ENCODE measurements at regions not wholly inside any gene's neighbourhood (a gene's known extent, or its start where the extent isn't known, plus 50 kb on each side); places are given as distances from the start of the nearest gene placed in this dataset.
A peak's percentile ranks its signal among the peaks of the same experiment; 100 is the strongest.

DNA sequence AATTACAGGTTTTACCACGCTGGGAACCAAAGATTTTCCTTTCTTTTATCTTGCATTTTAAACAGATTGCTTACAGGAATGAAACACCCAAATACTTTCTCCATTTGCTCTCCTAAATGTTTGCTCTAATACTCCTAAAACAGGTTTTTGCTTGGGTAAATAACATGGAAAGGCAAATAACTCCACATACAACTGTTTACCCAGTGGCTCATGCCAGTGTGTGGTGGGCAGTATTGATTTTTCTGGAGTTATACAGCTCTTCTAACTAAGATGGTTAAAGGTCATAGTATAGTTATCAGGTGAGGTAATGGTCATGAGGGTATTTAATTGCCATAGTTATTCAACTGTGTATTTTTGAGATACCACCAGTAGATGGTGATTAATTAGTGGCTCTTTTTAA, 61.2 kb upstream of the RAB27B start:
- FAIRE-seq (no peak), DNase-seq (ENCODE audit: insufficient read length, low spot score) (no peak)

DNA sequence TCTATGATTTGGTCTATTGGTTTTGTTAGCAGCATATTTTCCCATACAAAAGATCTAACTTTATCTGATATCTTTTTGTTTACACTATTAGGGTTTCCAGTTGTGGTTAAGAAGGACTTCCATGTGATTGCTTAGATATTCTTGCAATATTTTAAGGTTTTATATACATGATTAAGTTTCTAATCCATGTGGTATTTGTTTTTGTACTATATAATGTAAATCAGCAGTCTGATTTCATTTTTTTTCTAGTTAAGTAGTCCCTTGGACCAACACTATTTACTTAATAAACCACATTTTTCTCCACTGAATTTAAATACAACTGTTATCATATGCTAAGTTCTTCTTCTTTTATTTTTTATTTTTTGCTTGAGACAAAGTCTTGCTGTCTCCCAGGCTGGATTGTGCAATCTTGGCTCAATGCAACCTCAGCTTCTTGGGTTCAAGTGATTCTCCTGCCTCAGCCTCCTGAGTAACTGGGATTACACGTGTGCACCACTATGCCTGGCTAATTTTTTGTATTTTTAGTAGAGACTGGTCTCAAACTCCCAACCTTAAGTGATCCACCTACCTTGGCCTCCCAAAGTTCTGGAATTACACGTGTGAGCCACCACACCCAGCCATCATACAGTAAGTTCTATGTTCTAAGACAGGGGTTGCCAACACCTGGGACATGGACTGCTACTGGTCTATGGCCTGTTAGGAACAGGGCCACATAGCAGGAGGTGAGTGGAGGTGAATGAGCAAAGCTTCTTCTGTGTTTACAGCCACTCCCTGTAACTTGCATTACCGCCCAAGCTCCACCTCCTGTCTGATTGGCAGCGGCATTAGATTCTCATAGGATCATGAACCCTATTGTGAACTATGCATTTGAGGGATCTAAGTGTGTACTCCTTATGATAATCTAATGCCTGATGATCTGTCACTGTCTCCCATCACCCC, 58.5 kb upstream of the RAB27B start:
- DNase-seq (ENCODE audit: insufficient read length, low spot score) (no peak), FAIRE-seq (no peak)

DNA sequence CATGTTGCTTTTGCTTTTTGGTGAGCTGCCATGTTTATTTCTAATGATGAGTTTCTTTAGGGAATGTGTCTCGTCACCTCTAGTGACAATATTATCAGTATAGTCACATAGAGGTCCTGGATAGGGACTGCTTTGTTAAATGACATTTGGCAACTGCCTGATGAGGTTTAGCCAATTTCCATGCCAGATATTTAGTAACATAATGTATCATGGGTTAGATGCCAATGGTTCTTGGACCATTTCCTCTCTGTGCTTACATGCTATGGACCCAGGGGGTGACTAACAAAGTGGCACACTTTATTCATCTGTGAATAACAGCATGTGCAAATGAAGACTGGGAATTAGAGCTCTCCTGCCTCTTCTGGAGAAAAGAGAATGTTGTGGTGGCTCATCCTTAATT, 56.2 kb upstream of the RAB27B start:
- FAIRE-seq (no peak), DNase-seq (ENCODE audit: insufficient read length, low spot score) (no peak)

DNA sequence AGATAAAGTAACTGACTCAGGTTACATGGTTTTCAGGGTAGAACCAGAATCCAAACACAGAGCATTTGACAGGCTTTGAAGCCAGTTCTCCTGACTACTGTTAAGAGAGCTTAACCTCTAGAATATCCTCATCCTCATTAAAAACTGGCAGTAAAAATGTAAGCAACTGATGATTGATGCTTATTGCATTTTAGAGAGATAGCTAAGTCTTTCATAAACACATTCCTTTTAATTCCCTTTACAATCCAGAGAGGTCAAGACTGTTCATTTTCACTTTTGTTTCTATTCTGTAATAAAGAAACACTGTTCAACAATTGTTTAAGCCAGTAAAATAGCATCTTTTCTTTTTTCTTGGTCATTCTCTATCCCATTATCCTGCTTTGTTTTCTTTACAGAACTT, 53.9 kb upstream of the RAB27B start:
- FAIRE-seq (no peak), DNase-seq (ENCODE audit: insufficient read length, low spot score) (no peak)

DNA sequence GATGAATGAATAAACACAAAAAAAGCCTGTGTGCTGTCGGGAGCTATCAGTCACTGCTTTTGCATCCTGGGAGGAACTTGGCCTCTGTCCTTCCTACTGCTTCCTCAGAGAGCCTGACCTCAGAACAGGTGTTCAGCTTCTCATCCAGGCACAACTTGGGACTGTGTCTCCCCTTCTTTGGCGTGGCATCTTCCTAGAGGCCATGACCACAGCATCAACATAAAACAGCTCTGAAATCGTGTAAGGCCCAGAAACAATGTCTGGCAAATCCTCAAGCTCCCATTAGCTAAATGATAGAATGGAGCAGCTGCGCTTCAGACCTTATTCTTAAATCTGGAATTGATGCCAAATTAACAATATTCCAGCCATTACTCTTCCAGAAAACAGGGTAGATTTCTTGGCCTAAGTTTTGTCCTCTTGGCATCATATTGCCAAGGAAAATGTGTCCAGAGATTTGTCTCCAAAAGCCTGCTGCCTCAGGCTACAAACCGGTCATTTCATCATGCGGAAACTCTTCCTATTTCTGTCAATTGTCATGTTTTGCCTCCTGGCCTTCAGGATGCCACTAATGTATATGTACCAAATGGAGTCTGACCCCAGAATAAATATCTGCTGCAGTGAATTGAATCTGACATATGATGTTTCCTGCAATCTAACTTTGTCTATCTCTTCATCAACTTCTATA, 53.2 kb upstream of the RAB27B start:
- FAIRE-seq: no peak
- DNase-seq (ENCODE audit: insufficient read length, low spot score): no peak

DNA sequence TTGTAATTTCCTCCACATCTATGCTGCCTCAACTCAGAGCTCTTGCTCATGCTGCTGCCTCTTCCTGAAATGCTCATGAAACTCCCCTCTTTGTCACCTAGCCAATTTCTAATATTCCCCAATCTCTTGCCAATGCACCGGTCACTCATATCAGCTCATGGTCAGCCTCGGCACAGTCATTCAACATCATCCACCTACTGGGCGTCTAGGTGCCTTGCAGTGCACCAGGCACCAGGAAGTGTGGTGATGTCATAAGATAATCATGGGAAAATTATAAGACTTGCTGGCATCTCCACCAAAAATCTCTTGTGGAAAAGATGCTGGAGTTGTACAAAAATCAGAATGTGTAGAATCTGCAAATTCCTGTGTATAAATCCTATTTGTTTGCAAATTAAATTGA, 52.6 kb upstream of the RAB27B start:
- DNase-seq (ENCODE audit: insufficient read length, low spot score) (no peak), FAIRE-seq (no peak)

DNA sequence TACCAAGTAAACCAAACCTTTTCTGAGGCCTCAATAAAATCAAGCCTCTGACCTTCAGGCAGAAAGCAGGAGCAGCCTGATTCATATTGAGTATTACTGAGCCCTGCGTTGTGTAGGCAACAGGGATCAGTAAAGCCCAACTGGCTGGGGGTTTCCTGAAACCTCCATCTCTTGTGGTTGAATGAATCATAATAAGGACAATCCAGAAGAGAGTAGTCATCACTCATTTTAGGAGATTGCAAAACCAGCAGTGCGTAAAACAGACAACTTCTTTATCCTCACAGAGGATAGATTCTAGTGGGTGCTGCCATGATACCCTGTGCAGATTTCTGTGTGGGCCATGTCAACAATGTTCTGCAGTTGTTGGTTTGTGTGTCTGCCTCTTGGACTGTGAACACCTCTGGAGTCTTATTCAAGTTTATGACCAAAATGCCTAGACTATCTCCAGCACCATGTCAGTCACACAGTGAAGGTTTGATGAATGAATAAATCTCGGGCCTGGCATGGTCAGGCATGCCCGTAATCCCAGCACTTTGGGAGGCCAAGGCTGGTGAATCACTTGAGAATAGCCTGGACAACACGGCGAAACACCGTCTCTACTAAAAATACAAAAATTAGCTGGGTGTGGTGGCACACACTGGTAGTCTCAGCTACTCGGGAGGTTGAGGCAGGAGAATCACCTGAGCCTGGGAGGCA, 51.8 kb upstream of the RAB27B start:
- DNase-seq (ENCODE audit: insufficient read length, low spot score): no peak
- FAIRE-seq: no peak

DNA sequence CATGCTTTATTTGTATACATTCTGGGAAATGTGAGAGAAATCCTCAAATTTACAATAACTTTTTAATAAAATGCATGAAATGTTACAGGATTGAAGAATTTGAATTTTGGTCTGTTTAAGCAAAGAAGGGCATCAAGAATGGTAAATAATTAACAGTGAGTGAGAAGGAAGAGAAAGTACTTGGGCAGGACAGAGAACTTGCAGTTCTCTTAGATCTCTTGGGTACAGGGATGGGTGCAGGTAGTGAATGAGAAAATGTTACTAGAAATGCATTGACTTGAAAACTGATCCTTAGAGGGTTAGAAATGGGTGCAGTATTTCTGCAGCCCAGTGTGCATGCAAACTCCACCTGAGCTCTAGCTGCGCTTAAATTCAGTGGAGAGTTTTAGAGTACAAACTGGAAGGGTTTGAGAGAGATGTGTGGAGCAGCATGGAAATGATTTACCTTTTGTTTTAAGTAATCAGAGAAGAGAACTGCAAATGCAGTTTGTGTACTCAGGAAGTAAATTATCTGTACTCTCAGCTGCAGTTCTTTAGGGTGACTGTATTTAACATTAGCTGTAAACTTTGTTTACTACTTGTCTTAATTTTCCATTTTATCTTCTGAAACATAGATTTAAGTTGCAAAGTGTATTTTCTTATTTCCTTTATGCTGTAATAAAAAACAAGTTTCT, 51.0 kb upstream of the RAB27B start:
- DNase-seq (ENCODE audit: insufficient read length, low spot score) (peak; percentile 1), FAIRE-seq (peak; percentile 53)

DNA sequence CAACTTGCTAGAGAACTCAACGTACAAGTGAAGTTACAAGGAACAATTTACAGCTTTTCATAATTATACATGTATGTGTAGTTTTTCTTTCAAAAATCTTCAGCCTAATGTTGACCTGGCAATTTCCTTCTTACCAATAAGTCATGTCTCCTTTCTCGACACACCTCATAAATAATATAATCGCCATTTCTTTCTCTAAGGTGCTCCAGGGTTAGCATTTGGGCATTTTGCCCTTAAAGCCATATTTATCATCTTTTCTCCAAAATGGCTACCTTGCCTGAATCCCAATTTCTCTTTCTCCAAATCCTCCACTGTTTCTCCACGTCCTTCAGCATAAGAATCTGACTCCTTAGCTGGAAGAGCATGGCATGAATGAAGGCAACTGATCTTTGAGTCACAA, 50.3 kb upstream of the RAB27B start:
- FAIRE-seq: no peak
- DNase-seq (ENCODE audit: insufficient read length, low spot score): no peak
